ENCODE measurements at regions not wholly inside any gene's neighbourhood (a gene's known extent, or its start where the extent isn't known, plus 50 kb on each side); places are given as distances from the start of the nearest gene placed in this dataset.

DNA sequence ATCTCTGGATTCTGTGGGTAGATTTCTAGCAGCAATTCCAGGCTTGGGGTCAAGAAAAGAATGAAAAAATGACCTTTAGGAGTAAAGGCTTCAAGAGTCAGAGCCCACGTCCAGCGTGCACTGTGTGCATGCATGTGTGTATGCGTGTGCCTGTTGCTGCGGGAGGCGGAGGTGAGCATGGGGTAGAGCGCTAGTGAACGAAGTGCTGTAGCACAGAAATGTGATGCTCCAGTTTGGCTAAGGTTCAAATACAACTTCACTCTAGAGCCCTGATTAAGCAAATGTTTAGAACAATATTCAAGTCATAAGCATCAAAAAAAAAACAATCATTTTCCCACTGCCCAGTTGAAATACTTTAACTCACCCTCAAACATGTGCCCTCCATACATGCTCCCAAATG is 403.9 kb downstream of the ZNF608 start:
- Histone ChIP-seq H3K36me3 (ENCODE audit: control insufficient read depth in 2 of 2, insufficient read depth in 1 of 2, low read length in 2 of 2) (no peaks in the 10 kb centered on the region), H3K4me3 (ENCODE audit: low read depth, low read length) (no peak overlapping the region), H3K4me1 (ENCODE audit: control insufficient read depth, insufficient read depth, low read length) (no peaks in the 10 kb centered on the region), H3K27ac (ENCODE audit: extremely low read depth, low read depth, low read length) (no peak overlapping the region), H3K9me3 (ENCODE audit: control insufficient read depth, insufficient read depth, low read depth, low read length) (no peaks in the 10 kb centered on the region)
- TF ChIP-seq SCRT2 (tag by site-specific recombination; IDR thresholded peaks at IDR 0.05) (no peak), KLF8 (tag by site-specific recombination; IDR thresholded peaks at IDR 0.05) (no peak), ZNF843 (tag by site-specific recombination; IDR thresholded peaks at IDR 0.05) (no peak), SCRT1 (tag by site-specific recombination; IDR thresholded peaks at IDR 0.05; ENCODE audit: borderline replicate concordance) (no peak), ZNF404 (tag by site-specific recombination; IDR thresholded peaks at IDR 0.05) (no peak), ZNF626 (tag by site-specific recombination; IDR thresholded peaks at IDR 0.05) (no peak), ZNF114 (tag by site-specific recombination; IDR thresholded peaks at IDR 0.05) (no peak), GLI2 (tag by site-specific recombination; IDR thresholded peaks at IDR 0.05; ENCODE audit: borderline replicate concordance, low read depth) (no peak), ZNF121 (tag by site-specific recombination; IDR thresholded peaks at IDR 0.05) (no peak), ZNF354C (tag by site-specific recombination; IDR thresholded peaks at IDR 0.05; ENCODE audit: borderline replicate concordance, low read depth) (no peak), MZF1 (tag by site-specific recombination; IDR thresholded peaks at IDR 0.05; ENCODE audit: borderline replicate concordance) (no peak)
- TF ChIP-seq, protein P1, sequence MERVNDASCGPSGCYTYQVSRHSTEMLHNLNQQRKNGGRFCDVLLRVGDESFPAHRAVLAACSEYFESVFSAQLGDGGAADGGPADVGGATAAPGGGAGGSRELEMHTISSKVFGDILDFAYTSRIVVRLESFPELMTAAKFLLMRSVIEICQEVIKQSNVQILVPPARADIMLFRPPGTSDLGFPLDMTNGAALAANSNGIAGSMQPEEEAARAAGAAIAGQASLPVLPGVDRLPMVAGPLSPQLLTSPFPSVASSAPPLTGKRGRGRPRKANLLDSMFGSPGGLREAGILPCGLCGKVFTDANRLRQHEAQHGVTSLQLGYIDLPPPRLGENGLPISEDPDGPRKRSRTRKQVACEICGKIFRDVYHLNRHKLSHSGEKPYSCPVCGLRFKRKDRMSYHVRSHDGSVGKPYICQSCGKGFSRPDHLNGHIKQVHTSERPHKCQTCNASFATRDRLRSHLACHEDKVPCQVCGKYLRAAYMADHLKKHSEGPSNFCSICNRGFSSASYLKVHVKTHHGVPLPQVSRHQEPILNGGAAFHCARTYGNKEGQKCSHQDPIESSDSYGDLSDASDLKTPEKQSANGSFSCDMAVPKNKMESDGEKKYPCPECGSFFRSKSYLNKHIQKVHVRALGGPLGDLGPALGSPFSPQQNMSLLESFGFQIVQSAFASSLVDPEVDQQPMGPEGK (tag by site-specific recombination; IDR thresholded peaks at IDR 0.05) = no peak
- TF ChIP-seq, protein P2, sequence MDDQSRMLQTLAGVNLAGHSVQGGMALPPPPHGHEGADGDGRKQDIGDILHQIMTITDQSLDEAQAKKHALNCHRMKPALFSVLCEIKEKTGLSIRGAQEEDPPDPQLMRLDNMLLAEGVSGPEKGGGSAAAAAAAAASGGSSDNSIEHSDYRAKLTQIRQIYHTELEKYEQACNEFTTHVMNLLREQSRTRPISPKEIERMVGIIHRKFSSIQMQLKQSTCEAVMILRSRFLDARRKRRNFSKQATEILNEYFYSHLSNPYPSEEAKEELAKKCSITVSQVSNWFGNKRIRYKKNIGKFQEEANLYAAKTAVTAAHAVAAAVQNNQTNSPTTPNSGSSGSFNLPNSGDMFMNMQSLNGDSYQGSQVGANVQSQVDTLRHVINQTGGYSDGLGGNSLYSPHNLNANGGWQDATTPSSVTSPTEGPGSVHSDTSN (CRISPR knock-in tag; IDR thresholded peaks at IDR 0.05) = no peak
- TF ChIP-seq, protein P3, sequence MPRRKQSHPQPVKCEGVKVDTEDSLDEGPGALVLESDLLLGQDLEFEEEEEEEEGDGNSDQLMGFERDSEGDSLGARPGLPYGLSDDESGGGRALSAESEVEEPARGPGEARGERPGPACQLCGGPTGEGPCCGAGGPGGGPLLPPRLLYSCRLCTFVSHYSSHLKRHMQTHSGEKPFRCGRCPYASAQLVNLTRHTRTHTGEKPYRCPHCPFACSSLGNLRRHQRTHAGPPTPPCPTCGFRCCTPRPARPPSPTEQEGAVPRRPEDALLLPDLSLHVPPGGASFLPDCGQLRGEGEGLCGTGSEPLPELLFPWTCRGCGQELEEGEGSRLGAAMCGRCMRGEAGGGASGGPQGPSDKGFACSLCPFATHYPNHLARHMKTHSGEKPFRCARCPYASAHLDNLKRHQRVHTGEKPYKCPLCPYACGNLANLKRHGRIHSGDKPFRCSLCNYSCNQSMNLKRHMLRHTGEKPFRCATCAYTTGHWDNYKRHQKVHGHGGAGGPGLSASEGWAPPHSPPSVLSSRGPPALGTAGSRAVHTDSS (tag by site-specific recombination; IDR thresholded peaks at IDR 0.05) = no peak
- TF ChIP-seq, protein P4, sequence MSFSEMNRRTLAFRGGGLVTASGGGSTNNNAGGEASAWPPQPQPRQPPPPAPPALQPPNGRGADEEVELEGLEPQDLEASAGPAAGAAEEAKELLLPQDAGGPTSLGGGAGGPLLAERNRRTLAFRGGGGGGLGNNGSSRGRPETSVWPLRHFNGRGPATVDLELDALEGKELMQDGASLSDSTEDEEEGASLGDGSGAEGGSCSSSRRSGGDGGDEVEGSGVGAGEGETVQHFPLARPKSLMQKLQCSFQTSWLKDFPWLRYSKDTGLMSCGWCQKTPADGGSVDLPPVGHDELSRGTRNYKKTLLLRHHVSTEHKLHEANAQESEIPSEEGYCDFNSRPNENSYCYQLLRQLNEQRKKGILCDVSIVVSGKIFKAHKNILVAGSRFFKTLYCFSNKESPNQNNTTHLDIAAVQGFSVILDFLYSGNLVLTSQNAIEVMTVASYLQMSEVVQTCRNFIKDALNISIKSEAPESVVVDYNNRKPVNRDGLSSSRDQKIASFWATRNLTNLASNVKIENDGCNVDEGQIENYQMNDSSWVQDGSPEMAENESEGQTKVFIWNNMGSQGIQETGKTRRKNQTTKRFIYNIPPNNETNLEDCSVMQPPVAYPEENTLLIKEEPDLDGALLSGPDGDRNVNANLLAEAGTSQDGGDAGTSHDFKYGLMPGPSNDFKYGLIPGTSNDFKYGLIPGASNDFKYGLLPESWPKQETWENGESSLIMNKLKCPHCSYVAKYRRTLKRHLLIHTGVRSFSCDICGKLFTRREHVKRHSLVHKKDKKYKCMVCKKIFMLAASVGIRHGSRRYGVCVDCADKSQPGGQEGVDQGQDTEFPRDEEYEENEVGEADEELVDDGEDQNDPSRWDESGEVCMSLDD (tag by site-specific recombination; IDR thresholded peaks at IDR 0.05) = no peak
- POLR2A ChIA-PET = no interaction called here
- CTCF ChIA-PET = interaction anchor here (0.7 kb wide), 1 partner anchor 290 kb away, joined by 3 read pairs; no protein-coding TSS in a partner anchor

DNA sequence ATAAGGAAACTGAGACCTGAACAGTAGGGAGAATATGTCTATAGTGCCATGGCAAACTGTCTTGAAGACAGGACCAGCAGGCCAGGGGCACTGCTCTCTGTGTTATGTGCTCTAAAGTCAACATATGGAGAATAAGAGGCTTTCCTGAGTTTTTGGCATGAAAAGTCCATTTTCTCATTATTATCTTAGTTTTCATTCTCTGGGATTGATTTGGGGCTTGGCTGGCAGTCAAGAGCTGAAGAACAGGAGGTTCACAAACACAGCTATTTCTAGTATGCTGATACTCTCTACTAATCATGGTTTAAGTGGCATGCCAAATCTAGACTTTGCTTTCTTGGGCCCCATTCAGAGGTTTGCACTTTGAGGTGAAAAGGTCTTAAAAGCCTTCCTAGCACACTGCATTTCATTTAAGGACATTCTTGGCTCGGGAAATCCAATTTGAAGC is 404.4 kb downstream of the ZNF608 start:
- Histone ChIP-seq H3K27ac (ENCODE audit: extremely low read depth, low read depth, low read length) (no peak overlapping the region), H3K36me3 (ENCODE audit: control insufficient read depth in 2 of 2, insufficient read depth in 1 of 2, low read length in 2 of 2) (no peaks in the 10 kb centered on the region), H3K4me1 (ENCODE audit: control insufficient read depth, insufficient read depth, low read length) (no peaks in the 10 kb centered on the region), H3K9me3 (ENCODE audit: control insufficient read depth, insufficient read depth, low read depth, low read length) (no peaks in the 10 kb centered on the region), H3K4me3 (ENCODE audit: low read depth, low read length) (no peak overlapping the region)
- POLR2A ChIA-PET = no interaction called here
- CTCF ChIA-PET = interaction anchor here (0.7 kb wide), 1 partner anchor 289 kb away, joined by 3 read pairs; no protein-coding TSS in a partner anchor
- no peak for TF ChIP-seq ZNF768 (tag by site-specific recombination; IDR thresholded peaks at IDR 0.05)
- TF ChIP-seq ZNF311 (tag by site-specific recombination; IDR thresholded peaks at IDR 0.05; ENCODE audit: borderline replicate concordance) = no peak
- no peak for TF ChIP-seq ZNF23 (tag by site-specific recombination; IDR thresholded peaks at IDR 0.05; ENCODE audit: borderline replicate concordance)
- no peak for TF ChIP-seq ZNF610 (tag by site-specific recombination; IDR thresholded peaks at IDR 0.05; ENCODE audit: borderline replicate concordance)
- TF ChIP-seq ZNF843 (tag by site-specific recombination; IDR thresholded peaks at IDR 0.05) = no peak
- no peak for TF ChIP-seq BCL11A (tag by site-specific recombination; IDR thresholded peaks at IDR 0.05; ENCODE audit: low read depth)

Measured in HEK293 (cell line).